ENCODE measurements at regions not wholly inside any gene's neighbourhood (a gene's known extent, or its start where the extent isn't known, plus 50 kb on each side); places are given as distances from the start of the nearest gene placed in this dataset.

- no peak overlapping the region for H3K27ac ChIP-seq (ENCODE audit: low read depth, low read length)
- H3K9ac ChIP-seq (ENCODE audit: low read depth in 1 of 2, low read length in 2 of 2) = no peak overlapping the region
- no peaks in the 10 kb centered on the region for H3K27me3 ChIP-seq (ENCODE audit: control insufficient read depth in 1 of 2, insufficient read depth in 2 of 2, low read length in 2 of 2)
These were observed 173.1 kb downstream of the NECTIN3 start for GRCh38 chr3:111244760-111245159.

GRCh38 chr3:111246967-111247760 lies 175.5 kb downstream of the NECTIN3 start:
- Histone ChIP-seq H3K27me3 (ENCODE audit: control insufficient read depth in 1 of 2, insufficient read depth in 2 of 2, low read length in 2 of 2) (no peaks in the 10 kb centered on the region), H3K9ac (ENCODE audit: low read depth in 1 of 2, low read length in 2 of 2) (no peak overlapping the region), H3K27ac (ENCODE audit: low read depth, low read length) (no peak overlapping the region), H3K9me3 (ENCODE audit: control insufficient read depth in 1 of 2, low read length in 2 of 2) (peaks cover 2 to 7% of the 10 kb centered on the region in 2 donors), H3K4me1 (ENCODE audit: control insufficient read depth in 1 of 2, insufficient read depth in 2 of 2, low read length in 2 of 2) (no peaks in the 10 kb centered on the region), H3K36me3 (ENCODE audit: control insufficient read depth in 1 of 2, insufficient read depth in 2 of 2, low read length in 2 of 2) (no peaks in the 10 kb centered on the region), H3K4me3 (ENCODE audit: low read depth in 1 of 2, low read length in 2 of 2) (no peak overlapping the region)

More at GRCh38 chr3:111244760-111245159, 173.1 kb downstream of the NECTIN3 start:
- no peaks in the 10 kb centered on the region for H3K36me3 ChIP-seq (ENCODE audit: control insufficient read depth in 1 of 2, insufficient read depth in 2 of 2, low read length in 2 of 2)
- no peaks in the 10 kb centered on the region for H3K4me1 ChIP-seq (ENCODE audit: control insufficient read depth in 1 of 2, insufficient read depth in 2 of 2, low read length in 2 of 2)
- peaks cover 9 to 12% of the 10 kb centered on the region in 2 donors for H3K9me3 ChIP-seq (ENCODE audit: control insufficient read depth in 1 of 2, low read length in 2 of 2)
- no peak overlapping the region for H3K4me3 ChIP-seq (ENCODE audit: low read depth in 1 of 2, low read length in 2 of 2)

- H3K27me3 ChIP-seq (ENCODE audit: control insufficient read depth in 1 of 2, insufficient read depth in 2 of 2, low read length in 2 of 2) = no peaks in the 10 kb centered on the region
- H3K36me3 ChIP-seq (ENCODE audit: control insufficient read depth in 1 of 2, insufficient read depth in 2 of 2, low read length in 2 of 2) = no peaks in the 10 kb centered on the region
- H3K27ac ChIP-seq (ENCODE audit: low read depth, low read length) = no peak overlapping the region
- no peaks in the 10 kb centered on the region for H3K4me1 ChIP-seq (ENCODE audit: control insufficient read depth in 1 of 2, insufficient read depth in 2 of 2, low read length in 2 of 2)
- H3K9me3 ChIP-seq (ENCODE audit: control insufficient read depth in 1 of 2, low read length in 2 of 2) = no peaks in the 10 kb centered on the region
- no peak overlapping the region for H3K4me3 ChIP-seq (ENCODE audit: low read depth in 1 of 2, low read length in 2 of 2)
- no peak overlapping the region for H3K9ac ChIP-seq (ENCODE audit: low read depth in 1 of 2, low read length in 2 of 2)
These were observed 176.8 kb downstream of the NECTIN3 start for GRCh38 chr3:111248406-111248805.

- H3K9ac ChIP-seq (ENCODE audit: low read depth in 1 of 2, low read length in 2 of 2) = no peak overlapping the region
- H3K4me1 ChIP-seq (ENCODE audit: control insufficient read depth in 1 of 2, insufficient read depth in 2 of 2, low read length in 2 of 2) = no peaks in the 10 kb centered on the region
- H3K4me3 ChIP-seq (ENCODE audit: low read depth in 1 of 2, low read length in 2 of 2) = no peak overlapping the region
- H3K9me3 ChIP-seq (ENCODE audit: control insufficient read depth in 1 of 2, low read length in 2 of 2) = no peaks in the 10 kb centered on the region
- H3K27ac ChIP-seq (ENCODE audit: low read depth, low read length) = no peak overlapping the region
- H3K36me3 ChIP-seq (ENCODE audit: control insufficient read depth in 1 of 2, insufficient read depth in 2 of 2, low read length in 2 of 2) = no peaks in the 10 kb centered on the region
- no peaks in the 10 kb centered on the region for H3K27me3 ChIP-seq (ENCODE audit: control insufficient read depth in 1 of 2, insufficient read depth in 2 of 2, low read length in 2 of 2)
These were observed 177.8 kb downstream of the NECTIN3 start for GRCh38 chr3:111249421-111249820.

- Histone ChIP-seq H3K27ac (ENCODE audit: low read depth, low read length) (no peak overlapping the region), H3K9ac (ENCODE audit: low read depth in 1 of 2, low read length in 2 of 2) (no peak overlapping the region), H3K4me3 (ENCODE audit: low read depth in 1 of 2, low read length in 2 of 2) (peak overlapping the region; percentile 18 to 36), H3K9me3 (ENCODE audit: control insufficient read depth in 1 of 2, low read length in 2 of 2) (no peaks in the 10 kb centered on the region), H3K4me1 (ENCODE audit: control insufficient read depth in 1 of 2, insufficient read depth in 2 of 2, low read length in 2 of 2) (no peaks in the 10 kb centered on the region), H3K36me3 (ENCODE audit: control insufficient read depth in 1 of 2, insufficient read depth in 2 of 2, low read length in 2 of 2) (no peaks in the 10 kb centered on the region), H3K27me3 (ENCODE audit: control insufficient read depth in 1 of 2, insufficient read depth in 2 of 2, low read length in 2 of 2) (no peaks in the 10 kb centered on the region)
These were observed 181.2 kb downstream of the NECTIN3 start for GRCh38 chr3:111252779-111253178.

GRCh38 chr3:111253733-111254132 lies 182.1 kb downstream of the NECTIN3 start:
- Histone ChIP-seq H3K36me3 (ENCODE audit: control insufficient read depth in 1 of 2, insufficient read depth in 2 of 2, low read length in 2 of 2) (no peaks in the 10 kb centered on the region), H3K4me3 (ENCODE audit: low read depth in 1 of 2, low read length in 2 of 2) (no peak overlapping the region), H3K27ac (ENCODE audit: low read depth, low read length) (no peak overlapping the region), H3K27me3 (ENCODE audit: control insufficient read depth in 1 of 2, insufficient read depth in 2 of 2, low read length in 2 of 2) (no peaks in the 10 kb centered on the region), H3K4me1 (ENCODE audit: control insufficient read depth in 1 of 2, insufficient read depth in 2 of 2, low read length in 2 of 2) (no peaks in the 10 kb centered on the region), H3K9me3 (ENCODE audit: control insufficient read depth in 1 of 2, low read length in 2 of 2) (no peaks in the 10 kb centered on the region), H3K9ac (ENCODE audit: low read depth in 1 of 2, low read length in 2 of 2) (no peak overlapping the region)

- Histone ChIP-seq H3K4me3 (ENCODE audit: low read depth in 1 of 2, low read length in 2 of 2) (no peak overlapping the region), H3K9ac (ENCODE audit: low read depth in 1 of 2, low read length in 2 of 2) (no peak overlapping the region), H3K9me3 (ENCODE audit: control insufficient read depth in 1 of 2, low read length in 2 of 2) (no peaks in the 10 kb centered on the region), H3K36me3 (ENCODE audit: control insufficient read depth in 1 of 2, insufficient read depth in 2 of 2, low read length in 2 of 2) (no peaks in the 10 kb centered on the region), H3K27me3 (ENCODE audit: control insufficient read depth in 1 of 2, insufficient read depth in 2 of 2, low read length in 2 of 2) (no peaks in the 10 kb centered on the region), H3K27ac (ENCODE audit: low read depth, low read length) (no peak overlapping the region), H3K4me1 (ENCODE audit: control insufficient read depth in 1 of 2, insufficient read depth in 2 of 2, low read length in 2 of 2) (no peaks in the 10 kb centered on the region)
These were observed 189.3 kb downstream of the NECTIN3 start for GRCh38 chr3:111260878-111261277.

GRCh38 chr3:111269777-111270176 lies 198.2 kb downstream of the NECTIN3 start:
- H3K27ac ChIP-seq (ENCODE audit: low read depth, low read length) = no peak overlapping the region
- H3K27me3 ChIP-seq (ENCODE audit: control insufficient read depth in 1 of 2, insufficient read depth in 2 of 2, low read length in 2 of 2) = no peaks in the 10 kb centered on the region
- H3K9me3 ChIP-seq (ENCODE audit: control insufficient read depth in 1 of 2, low read length in 2 of 2) = no peaks in the 10 kb centered on the region
- H3K9ac ChIP-seq (ENCODE audit: low read depth in 1 of 2, low read length in 2 of 2) = no peak overlapping the region
- no peak overlapping the region for H3K4me3 ChIP-seq (ENCODE audit: low read depth in 1 of 2, low read length in 2 of 2)
- no peaks in the 10 kb centered on the region for H3K36me3 ChIP-seq (ENCODE audit: control insufficient read depth in 1 of 2, insufficient read depth in 2 of 2, low read length in 2 of 2)
- H3K4me1 ChIP-seq (ENCODE audit: control insufficient read depth in 1 of 2, insufficient read depth in 2 of 2, low read length in 2 of 2) = no peaks in the 10 kb centered on the region

- peaks cover 0 to 8% of the 10 kb centered on the region in 2 donors for H3K4me1 ChIP-seq (ENCODE audit: control insufficient read depth in 1 of 2, insufficient read depth in 2 of 2, low read length in 2 of 2)
- no peaks in the 10 kb centered on the region for H3K36me3 ChIP-seq (ENCODE audit: control insufficient read depth in 1 of 2, insufficient read depth in 2 of 2, low read length in 2 of 2)
- no peaks in the 10 kb centered on the region for H3K9me3 ChIP-seq (ENCODE audit: control insufficient read depth in 1 of 2, low read length in 2 of 2)
- H3K27me3 ChIP-seq (ENCODE audit: control insufficient read depth in 1 of 2, insufficient read depth in 2 of 2, low read length in 2 of 2) = no peaks in the 10 kb centered on the region
- no peak overlapping the region for H3K27ac ChIP-seq (ENCODE audit: low read depth, low read length)
- no peak overlapping the region for H3K9ac ChIP-seq (ENCODE audit: low read depth in 1 of 2, low read length in 2 of 2)
- no peak overlapping the region for H3K4me3 ChIP-seq (ENCODE audit: low read depth in 1 of 2, low read length in 2 of 2)
These were observed 205.6 kb downstream of the NECTIN3 start for GRCh38 chr3:111277226-111277625.

- Histone ChIP-seq H3K27me3 (ENCODE audit: control insufficient read depth in 1 of 2, insufficient read depth in 2 of 2, low read length in 2 of 2) (no peaks in the 10 kb centered on the region), H3K9me3 (ENCODE audit: control insufficient read depth in 1 of 2, low read length in 2 of 2) (no peaks in the 10 kb centered on the region), H3K27ac (ENCODE audit: low read depth, low read length) (no peak overlapping the region), H3K4me3 (ENCODE audit: low read depth in 1 of 2, low read length in 2 of 2) (no peak overlapping the region), H3K4me1 (ENCODE audit: control insufficient read depth in 1 of 2, insufficient read depth in 2 of 2, low read length in 2 of 2) (peaks cover 0 to 8% of the 10 kb centered on the region in 2 donors), H3K36me3 (ENCODE audit: control insufficient read depth in 1 of 2, insufficient read depth in 2 of 2, low read length in 2 of 2) (no peaks in the 10 kb centered on the region), H3K9ac (ENCODE audit: low read depth in 1 of 2, low read length in 2 of 2) (no peak overlapping the region)
These were observed 207.3 kb downstream of the NECTIN3 start for GRCh38 chr3:111278959-111279358.

Data from duodenal mucosa (tissue), 2 donors.